Hematopoietic multipotent progenitor cell treated with erythropoietin and hydrocortisone succinate and interleukin-3 and kit ligand, for 17 days (in vitro differentiated cells): ENCODE measurements at regions not wholly inside any gene's neighbourhood (a gene's known extent, or its start where the extent isn't known, plus 50 kb on each side); places are given as distances from the start of the nearest gene placed in this dataset.

ENCODE experiments used
- DNase-seq: peaks from one replicate; pipeline ENCODE4 v3.0.0-alpha.2; 2015; ENCODE audit warnings: low spot score

DNA sequence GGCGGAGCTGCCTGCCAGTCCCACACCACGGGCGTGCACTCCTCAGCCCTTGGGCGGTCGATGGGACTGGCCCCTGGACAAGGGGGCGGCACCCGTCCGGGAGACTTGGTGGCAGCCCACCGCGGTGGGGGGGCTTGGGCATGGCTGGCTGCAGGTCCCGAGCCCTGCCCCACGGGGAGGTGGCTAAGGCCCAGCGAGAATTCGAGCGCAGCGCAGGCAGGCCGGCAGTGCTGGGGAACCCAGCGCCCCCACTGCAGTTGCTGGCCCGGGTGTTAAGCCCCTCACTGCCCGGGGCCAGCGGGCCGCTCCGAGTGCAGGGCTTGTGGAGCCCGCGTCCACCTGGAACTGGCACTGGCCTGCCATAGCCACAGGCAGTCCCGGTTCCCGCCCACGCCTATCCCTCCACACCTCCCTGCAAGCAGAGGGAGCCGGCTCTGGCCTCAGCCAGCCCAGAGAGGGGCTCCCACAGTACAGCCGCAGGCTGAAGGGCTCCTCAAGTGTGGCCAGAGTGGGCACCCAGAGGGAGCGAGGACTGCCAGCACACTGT, 742.9 kb upstream of the DDX18 start:
- DNase-seq = no peak

DNA sequence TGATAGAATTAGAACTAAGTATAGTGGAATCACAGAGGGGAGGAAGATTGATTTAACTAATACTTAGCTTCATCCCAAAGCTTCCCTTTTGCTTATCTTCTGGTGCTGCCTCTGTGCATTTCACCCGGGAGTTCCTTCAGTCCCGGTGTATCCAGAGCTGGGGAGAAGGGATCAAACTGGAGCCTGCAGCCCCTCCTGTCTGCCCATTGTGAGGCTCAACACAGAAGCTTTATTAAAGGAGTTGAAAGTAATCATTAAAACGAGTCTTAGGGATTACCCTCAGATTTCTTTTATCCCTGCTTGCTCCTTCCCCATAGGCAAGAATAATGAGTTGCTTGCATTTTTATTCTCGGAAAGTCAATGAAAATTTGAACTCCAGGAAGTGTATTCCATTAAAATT, 739.7 kb upstream of the DDX18 start:
- DNase-seq = no peak

DNA sequence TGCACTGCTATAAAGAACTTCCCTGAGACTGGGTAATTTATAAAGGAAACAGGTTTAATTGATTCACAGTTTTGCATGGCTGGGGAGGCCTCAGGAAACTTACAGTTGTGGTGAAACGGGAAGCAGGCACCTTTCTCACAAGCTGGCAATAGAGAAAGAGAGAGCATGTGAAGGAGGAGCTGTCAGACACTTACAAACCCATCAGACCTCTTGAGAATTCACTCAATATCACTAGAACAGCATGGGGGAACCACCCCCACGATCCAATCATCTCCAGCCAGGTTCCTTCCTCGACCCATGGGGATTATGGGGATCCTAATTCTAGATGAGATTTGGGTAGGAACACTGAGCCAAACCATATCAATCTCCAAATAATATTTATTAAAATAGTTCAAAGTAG, 729.2 kb upstream of the DDX18 start:
- no peak for DNase-seq

DNA sequence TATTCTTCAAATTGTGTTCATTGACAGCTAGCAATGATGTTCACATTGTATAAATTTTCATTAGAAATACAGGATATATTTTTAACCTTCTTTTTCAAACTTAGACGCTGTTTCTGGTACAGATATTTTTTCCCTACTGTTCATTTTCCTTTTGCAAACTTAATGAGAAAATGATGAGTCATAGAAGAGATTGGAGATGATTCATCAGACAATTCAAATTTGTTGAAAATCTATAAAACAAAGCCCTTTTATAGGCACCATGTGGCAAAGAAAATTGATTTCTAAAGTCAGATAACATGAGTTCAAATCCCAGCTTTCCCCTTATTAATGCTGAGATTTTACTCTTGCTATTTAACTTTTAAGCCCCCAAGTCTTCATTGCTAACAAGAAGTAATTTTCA, 728.8 kb upstream of the DDX18 start:
- DNase-seq = no peak

DNA sequence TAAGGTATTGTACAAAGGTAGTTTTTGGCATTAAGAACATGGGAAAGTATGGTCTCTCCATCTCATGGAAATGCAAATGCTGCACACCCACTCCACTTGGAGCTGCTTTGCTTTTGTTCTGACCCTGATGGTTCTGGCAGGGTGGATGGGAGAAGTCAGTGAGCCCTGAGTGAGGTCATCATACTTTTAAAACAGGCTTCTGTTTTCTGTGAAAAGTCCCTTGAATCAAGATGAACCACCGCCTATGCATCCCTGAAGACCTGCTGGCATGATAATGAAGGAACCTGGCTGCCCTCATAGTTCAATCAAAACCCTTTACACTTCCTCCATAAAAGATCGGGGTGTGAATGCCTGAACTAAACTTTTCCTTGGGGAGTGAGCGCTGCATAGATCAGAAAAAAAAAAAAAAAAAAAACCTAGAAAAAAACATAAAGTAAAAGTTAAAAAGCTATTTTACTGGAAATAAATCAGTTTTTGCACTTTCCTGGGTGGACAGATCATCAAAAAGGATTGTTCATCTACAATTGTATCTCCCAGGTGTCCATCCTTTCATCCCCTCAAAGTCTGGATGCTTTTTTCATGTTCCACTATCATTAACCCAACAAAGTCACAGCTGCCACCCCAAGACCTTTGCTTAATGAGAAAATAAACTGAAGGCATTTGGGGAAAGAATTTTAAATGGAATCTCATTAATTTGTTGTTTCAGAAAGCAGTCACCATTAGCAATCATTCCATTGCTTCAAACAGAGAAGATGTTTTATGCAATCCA, 728.1 kb upstream of the DDX18 start:
- DNase-seq = no peak

DNA sequence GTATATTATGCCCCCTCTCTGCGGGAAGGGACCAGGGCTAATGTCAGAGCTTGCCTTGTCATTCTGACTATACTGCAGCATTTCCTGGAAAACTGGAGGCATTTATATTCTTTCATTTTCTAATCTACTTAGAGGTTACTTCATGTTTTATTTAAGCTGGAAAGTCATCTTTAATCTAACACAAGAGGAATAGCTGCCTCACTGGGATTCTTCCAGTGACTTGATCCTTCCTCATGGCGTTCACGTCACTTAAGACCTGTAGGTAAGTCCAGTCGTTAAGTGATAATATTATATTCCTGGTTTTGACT, 727.6 kb upstream of the DDX18 start:
- DNase-seq = no peak

DNA sequence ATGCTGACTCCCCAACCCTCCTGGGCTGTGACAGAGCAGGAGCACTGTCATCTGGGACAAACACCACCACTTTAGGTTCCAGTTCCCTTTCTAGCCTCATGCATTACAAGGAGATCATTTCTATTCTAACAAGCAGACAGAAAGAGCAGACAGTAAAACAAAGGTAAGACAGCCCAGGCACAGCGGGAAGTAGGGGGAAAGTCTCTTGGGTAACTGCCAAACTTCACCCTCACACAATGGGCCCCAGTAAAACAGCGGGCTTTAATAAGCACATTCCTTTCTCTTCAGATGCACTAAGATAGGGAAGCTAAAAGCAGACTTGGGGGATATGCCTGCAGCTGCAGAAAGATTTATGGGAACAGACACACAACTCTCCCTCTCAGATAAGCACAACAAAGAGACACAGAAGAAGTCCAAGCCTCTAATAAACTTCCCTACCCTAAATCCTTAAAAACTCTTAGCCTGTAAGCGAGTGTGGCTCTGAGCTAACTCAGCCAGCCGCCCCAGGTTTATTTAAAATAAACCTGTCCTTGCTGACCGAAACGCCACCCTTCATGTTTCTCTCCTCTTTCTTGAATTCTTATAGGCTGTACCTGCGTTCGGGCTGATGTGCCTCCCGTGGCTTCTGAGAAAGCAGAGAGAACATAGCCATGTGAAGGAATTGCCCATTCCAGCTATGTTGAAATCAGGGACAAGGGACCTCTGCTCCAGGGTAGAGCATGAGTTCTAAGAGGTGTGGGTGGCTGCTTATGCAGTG, 726.8 kb upstream of the DDX18 start:
- no peak for DNase-seq

DNA sequence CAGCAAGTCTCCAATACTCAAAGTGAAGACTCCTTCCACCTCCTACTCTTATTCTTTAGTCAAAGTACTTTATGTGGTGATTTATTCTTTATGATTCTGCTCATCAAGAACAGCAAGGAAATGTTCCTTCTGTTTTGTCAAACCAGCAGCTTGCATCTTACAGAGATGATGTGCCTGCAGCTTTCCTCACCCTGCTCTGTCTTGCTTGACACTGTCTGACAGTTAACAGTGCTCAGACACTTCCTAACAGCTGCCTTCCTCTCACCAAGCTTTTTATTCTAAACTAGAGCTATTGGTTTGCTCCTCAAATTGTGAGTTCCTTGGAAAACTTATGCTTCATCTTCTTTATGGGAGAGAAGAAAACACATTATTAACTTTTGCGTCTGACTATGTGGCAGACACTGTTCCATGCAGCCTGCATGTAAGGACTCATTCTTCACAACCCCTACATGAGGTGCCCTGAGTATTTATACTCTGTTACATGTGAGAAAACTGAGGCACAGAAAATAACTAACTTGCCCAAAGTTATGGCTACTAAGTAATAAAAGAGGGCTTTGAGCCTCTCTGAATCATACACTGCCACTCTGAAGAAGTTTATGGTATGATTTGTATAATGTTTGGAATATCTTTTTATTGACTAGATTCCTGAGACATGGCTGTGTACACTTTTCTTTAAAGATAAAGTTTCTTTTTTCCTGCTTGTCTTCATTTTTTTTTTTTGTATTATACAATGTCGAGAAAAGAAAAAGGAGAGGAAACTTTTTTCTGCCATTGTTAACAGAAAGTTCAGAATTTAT, 723.3 kb upstream of the DDX18 start:
- DNase-seq = no peak

DNA sequence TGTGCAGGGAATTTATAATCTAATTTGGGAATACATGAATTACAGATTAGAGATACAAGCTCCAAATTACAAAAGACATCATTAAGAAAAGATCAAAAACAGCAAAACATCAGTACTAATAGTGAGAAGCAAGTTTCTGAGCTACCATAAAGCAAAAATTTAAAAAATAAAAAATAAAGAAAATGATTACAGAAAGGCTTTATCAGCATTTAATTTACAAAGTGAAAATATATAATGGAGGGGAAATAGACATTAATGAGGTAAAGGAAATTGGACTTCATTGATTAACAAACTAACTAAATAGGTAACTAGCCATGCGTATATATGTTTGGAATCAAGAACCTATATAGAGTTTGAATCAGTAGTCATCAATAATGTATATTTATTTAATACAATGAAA, 712.9 kb upstream of the DDX18 start:
- DNase-seq = no peak

DNA sequence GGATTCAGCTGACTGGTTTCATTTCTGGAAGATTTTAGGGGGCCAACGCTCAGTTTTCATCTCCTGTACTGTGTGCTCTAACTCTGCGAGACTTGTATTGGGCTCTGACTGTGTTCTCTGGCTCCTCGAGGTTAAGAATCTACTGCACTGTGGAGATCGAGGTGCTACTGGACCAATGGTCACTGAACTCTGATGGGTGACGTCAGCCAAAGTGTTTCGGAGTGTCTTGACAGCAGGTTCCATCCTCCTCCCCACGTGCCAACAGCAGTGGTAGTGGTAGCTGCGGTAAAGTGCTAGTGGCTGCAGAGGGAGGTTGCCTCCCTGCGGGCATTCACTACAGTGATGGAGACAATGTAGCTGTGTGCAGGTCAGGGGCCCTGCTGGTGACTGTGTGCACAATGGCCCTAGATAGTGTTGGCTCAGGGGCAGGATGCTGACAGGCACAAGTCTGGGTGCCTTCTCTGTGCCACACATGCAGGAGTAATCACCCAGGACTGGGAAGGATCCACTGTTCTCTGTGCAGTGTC, 705.7 kb upstream of the DDX18 start:
- DNase-seq = no peak

DNA sequence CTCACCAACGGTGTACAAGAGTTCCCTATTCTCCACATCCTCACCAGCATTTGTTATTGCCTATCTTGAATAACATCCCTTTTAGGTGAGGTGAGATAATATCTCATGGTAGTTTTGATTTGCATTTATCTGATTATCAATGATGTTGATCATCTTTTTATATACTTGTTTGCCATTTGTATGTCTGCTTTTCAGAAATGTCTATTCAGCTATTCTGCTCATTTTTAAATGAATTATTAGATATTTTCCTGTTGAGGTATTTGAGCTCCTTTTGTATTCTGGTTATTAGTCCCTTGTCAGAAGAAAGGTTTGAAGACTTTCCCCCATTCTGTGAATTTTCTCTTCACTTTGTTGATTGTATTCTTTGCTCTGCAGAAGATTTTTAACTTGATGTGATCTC, 695.5 kb upstream of the DDX18 start:
- DNase-seq = no peak

DNA sequence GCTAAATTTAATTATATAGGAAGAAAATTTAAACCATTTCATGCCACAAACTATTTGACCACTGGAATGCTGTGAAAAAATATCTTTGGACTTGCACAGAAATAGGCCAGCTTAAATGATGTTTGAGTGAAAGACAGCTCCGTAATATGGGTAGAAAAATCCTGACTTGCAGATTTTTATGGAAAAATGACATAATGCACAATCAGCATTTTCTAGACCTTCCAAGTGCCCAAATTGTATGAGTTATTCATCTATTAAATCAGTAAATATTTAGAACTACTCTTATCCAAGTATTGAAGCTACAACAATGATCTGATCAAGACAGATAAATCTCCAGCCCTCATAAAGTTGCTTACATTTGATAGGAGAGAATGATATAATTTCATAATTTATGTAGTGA, 691.1 kb upstream of the DDX18 start:
- no peak for DNase-seq

DNA sequence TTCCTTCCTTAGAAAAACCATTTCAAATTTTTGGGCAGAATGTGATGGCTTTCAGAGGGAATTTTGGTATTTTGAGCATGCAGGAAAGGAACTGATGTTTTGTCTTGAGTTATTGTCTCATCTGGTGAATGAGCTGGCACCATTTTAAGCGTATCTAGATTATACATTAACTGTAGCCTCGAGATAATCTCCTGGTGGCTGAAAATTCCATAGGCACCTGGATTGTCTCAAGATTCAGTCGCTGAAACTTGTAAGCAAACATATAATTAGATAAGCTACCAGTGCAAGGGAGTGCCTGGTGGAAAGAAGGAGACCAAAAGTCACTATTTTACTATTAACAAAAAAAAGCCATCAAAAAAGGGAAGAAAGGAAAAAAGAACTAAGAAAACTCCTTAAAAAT, 687.8 kb upstream of the DDX18 start:
- DNase-seq = no peak

DNA sequence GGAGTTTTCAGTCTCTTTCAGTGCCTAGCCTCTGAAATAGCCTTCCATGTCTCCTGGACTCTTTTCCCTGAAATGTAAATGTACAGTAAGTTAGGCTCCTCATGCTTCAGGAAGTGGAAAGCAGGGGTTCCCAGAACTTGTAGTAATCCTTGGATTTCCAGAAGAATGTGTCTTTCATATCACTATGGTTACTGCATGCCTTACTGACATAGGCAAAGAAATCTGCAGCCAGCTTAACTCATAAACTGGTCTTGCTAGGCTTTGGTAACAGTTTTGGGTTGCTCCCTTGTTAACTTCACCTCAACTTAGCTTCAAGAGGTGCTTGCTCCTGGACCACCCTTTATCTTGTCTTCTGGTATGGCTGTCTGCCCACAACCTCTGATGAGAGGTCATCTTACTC, 686.8 kb upstream of the DDX18 start:
- DNase-seq = no peak

DNA sequence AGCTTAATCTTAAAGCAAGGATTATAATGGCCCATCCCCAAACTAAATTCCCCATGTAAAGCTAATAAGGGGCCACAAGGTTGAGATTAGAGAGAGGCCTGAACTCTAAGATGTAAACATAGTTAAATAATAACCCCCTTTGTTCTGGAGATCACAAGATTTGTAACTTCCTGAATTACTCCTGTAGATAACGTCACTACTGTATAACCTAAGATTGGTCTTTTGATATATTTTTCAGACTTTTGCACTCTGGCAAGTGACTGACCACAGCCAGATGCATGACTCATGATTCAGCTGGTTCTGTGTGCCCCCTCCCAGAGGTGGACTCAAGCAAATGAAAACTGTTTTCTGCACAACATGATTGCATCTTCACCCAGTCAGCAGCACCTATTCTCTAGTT, 686.0 kb upstream of the DDX18 start:
- DNase-seq = no peak

DNA sequence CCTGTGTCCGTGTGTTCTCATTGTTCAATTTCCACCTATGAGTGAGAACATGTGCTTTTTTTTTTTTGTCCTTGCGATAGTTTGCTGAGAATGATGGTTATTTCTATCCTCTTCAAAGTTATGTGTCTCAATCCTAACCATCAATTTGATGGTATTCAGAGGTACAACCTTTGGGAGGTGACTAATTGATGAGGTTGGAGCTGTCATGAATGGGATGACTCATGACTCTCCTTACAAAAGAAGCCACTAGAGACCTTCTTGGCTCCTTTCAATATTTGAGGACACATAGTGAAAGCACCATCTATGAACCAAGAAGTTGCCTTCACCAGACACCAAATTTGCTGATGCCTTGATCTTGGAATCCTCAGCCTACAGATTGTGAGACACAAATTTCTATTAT, 677.1 kb upstream of the DDX18 start:
- DNase-seq = no peak

DNA sequence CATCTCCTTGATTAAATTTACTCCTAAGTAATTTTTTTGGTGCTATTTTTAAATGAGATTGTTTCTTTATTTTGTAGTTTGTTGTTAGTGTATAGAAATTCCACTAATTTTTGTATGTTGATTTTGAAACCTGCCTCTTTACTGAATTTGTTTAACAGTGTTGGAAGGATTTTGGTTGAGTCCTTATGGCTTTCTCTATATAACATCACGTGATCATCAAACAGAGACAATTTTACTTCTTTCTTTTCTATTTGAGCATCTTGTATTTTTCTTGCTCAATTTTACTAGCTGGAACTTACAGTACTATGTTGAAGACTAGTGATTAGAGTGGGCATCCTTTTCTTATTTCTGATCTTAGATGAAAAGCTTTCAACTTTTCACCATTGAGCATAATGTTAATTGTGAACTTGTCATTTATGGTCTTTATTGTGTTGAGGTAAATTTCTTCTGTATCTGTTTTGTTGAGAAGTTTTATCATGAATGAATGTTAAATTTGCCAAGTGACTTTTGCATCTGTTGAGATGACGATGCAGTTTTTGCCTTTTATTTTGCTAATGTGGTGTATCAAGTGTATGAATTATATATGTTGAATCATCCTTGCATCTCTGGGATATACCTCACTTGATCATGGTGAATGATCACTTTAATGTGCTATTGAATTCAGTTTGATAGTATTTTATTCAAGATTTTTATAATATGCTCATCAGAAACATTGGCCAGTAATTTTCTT, 645.3 kb upstream of the DDX18 start:
- no peak for DNase-seq

DNA sequence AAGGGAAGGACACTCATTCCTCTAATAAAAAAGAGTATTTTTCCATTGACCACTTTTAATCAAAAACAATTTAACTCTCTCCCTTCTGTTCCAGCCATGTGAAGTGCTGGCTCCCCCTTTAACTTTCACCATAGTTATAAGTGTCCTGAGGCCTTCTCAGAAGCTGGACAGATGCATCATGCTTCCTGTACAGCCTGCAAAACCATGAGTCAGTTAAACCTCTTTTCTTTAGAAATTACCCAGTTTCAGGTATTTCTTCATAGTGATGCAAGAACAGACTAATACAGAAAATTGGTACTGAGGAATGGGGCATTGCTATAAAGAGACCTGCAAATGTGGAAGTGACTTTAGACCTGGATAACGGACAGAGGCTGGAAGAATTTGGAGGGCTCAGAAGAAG, 643.6 kb upstream of the DDX18 start:
- no peak for DNase-seq

DNA sequence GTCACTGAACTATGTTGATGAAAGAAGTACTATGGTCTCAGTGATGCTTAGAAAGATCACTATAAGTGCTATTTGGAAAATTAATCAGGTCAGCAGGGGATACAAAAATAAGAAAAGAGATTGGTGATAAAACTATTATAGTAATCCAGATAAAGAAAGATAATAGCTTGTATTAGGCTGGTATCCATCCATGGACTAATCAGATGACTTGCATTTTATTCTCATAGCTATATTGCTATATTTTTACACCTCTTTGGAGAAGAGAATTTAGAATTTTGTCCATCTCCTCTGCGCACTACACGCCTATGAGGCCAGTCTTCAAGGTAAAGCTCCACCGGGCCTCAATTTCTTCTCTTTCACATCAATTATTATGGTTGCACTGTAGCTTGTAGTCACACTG, 635.1 kb upstream of the DDX18 start:
- DNase-seq = no peak

DNA sequence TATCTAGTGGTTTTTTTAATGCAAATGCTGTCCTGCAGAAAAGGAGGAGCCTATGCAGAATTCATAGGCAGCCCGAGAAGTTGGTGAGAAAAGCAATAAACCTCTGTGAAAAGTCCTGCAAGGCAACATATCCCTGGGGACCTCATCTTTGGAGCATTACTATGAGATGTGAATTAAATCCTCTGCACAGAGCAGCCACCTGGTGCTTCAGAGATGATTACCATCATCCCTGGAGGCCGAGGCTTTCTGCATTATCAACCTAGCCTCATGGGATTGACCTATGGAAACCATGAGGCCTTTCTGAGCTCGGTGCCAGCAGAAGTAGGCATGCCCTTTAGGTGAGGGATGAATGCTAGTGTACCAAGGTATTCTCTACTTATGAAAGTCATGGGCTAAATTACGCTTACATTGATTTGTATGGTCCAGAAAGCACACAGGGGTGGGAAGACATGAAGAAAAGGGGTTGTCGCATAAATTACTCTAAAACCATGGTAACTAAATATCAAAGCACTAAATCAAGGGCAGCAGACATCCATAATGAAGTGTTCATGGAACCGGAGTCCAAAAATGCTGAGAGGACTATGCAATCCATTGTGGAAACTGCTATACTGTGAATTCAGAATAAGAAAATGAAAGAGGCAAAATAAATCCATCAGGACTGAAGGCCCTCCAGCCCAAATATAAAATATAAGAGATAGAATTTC, 623.5 kb upstream of the DDX18 start:
- DNase-seq = no peak

DNA sequence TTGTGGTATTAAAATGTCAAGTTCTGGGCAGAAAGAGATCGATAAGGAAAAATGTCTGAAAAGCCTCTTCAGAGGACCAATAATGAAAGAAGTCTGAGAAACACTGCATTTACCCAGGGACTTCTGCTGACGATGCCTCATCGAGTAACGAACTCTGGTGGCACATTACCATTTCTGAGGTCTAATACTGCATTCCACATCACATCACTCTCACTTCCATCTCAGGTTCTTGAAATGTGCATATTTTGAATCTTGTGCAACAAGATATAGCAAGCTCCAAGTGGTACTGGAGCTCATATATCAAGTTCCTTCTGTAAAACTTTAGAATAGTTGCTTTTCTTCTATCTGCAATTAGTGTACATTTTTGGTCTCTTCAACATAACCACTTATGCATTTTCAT, 619.1 kb upstream of the DDX18 start:
- no peak for DNase-seq
